ENCODE measurements at regions not wholly inside any gene's neighbourhood (a gene's known extent, or its start where the extent isn't known, plus 50 kb on each side); places are given as distances from the start of the nearest gene placed in this dataset.
"Not testable (repeated sequence)": the region's sequence is repeated elsewhere in the genome, so short reads cannot be mapped to it uniquely, and the experiment has no call there.

GRCh38 chr11:86736291-86737143 lies 63.8 kb upstream of the PRSS23 start:
- H3K27me3 Mint-ChIP-seq: no peaks in the 10 kb centered on the region
- DNase-seq: no peak
- no peak overlapping the region for H3K4me3 Mint-ChIP-seq
- no peak overlapping the region for H3K27ac Mint-ChIP-seq
- CTCF ChIA-PET: no interaction called here
- H3K36me3 Mint-ChIP-seq: no peaks in the 10 kb centered on the region
- H3K4me1 Mint-ChIP-seq: no peaks in the 10 kb centered on the region
- no peaks in the 10 kb centered on the region for H3K9me3 Mint-ChIP-seq

GRCh38 chr11:86735451-86736290 lies 63.3 kb upstream of the ME3 start:
- Mint-ChIP-seq H3K36me3 (no peaks in the 10 kb centered on the region), H3K4me3 (no peak overlapping the region), H3K9me3 (no peaks in the 10 kb centered on the region), H3K4me1 (no peaks in the 10 kb centered on the region), H3K27me3 (no peaks in the 10 kb centered on the region), H3K27ac (no peak overlapping the region)
- CTCF ChIA-PET: no interaction called here
- no peak for DNase-seq

- H3K4me1 Mint-ChIP-seq, DNase-seq, CTCF ChIA-PET, H3K27ac Mint-ChIP-seq, H3K4me3 Mint-ChIP-seq, H3K27me3 Mint-ChIP-seq, H3K9me3 Mint-ChIP-seq, H3K36me3 Mint-ChIP-seq: not testable (repeated sequence)
Measured at GRCh38 chr11:86732739-86733138, 60.3 kb upstream of the ME3 start.

- H3K27me3 Mint-ChIP-seq, H3K27ac Mint-ChIP-seq, CTCF ChIA-PET, DNase-seq, H3K4me3 Mint-ChIP-seq, H3K9me3 Mint-ChIP-seq, H3K36me3 Mint-ChIP-seq, H3K4me1 Mint-ChIP-seq: not testable (repeated sequence)
Measured at GRCh38 chr11:86732286-86732685, 59.9 kb upstream of the ME3 start.

- H3K27me3 Mint-ChIP-seq, H3K4me1 Mint-ChIP-seq, H3K9me3 Mint-ChIP-seq, CTCF ChIA-PET, H3K27ac Mint-ChIP-seq, DNase-seq, H3K36me3 Mint-ChIP-seq, H3K4me3 Mint-ChIP-seq: not testable (repeated sequence)
Measured at GRCh38 chr11:86729576-86729975, 57.2 kb upstream of the ME3 start.

GRCh38 chr11:86728562-86728961 lies 56.1 kb upstream of the ME3 start:
- H3K4me3 Mint-ChIP-seq: no peak overlapping the region
- no peaks in the 10 kb centered on the region for H3K4me1 Mint-ChIP-seq
- no peak overlapping the region for H3K27ac Mint-ChIP-seq
- no peaks in the 10 kb centered on the region for H3K9me3 Mint-ChIP-seq
- DNase-seq: no peak
- no peaks in the 10 kb centered on the region for H3K27me3 Mint-ChIP-seq
- H3K36me3 Mint-ChIP-seq: no peaks in the 10 kb centered on the region
- CTCF ChIA-PET: no interaction called here

GRCh38 chr11:86726770-86727504 lies 54.5 kb upstream of the ME3 start:
- no peaks in the 10 kb centered on the region for H3K4me1 Mint-ChIP-seq
- H3K4me3 Mint-ChIP-seq: no peak overlapping the region
- H3K27me3 Mint-ChIP-seq: no peaks in the 10 kb centered on the region
- no peak for DNase-seq
- H3K9me3 Mint-ChIP-seq: no peaks in the 10 kb centered on the region
- CTCF ChIA-PET: interaction anchor here (0.6 kb wide), 1 partner anchor 194 kb away, joined by 4 read pairs; no protein-coding TSS in a partner anchor
- H3K36me3 Mint-ChIP-seq: no peaks in the 10 kb centered on the region
- H3K27ac Mint-ChIP-seq: no peak overlapping the region

GRCh38 chr11:86726118-86726753 lies 53.8 kb upstream of the ME3 start:
- CTCF ChIA-PET: no interaction called here
- Mint-ChIP-seq H3K4me3 (no peak overlapping the region), H3K36me3 (no peaks in the 10 kb centered on the region), H3K27ac (no peak overlapping the region), H3K4me1 (no peaks in the 10 kb centered on the region), H3K27me3 (peaks cover 4% of the 10 kb centered on the region), H3K9me3 (no peaks in the 10 kb centered on the region)
- no peak for DNase-seq

GRCh38 chr11:86724137-86724536 lies 51.7 kb upstream of the ME3 start:
- CTCF ChIA-PET: no interaction called here

GRCh38 chr11:86723281-86723680 lies 50.9 kb upstream of the ME3 start:
- Mint-ChIP-seq H3K4me1 (no peaks in the 10 kb centered on the region), H3K36me3 (no peaks in the 10 kb centered on the region), H3K9me3 (no peaks in the 10 kb centered on the region), H3K4me3 (no peak overlapping the region), H3K27ac (no peak overlapping the region), H3K27me3 (peaks cover 4% of the 10 kb centered on the region)
- CTCF ChIA-PET: no interaction called here
- DNase-seq: no peak

More at GRCh38 chr11:86724137-86724536, 51.7 kb upstream of the ME3 start:
- Mint-ChIP-seq H3K27me3 (peaks cover 4% of the 10 kb centered on the region), H3K9me3 (no peaks in the 10 kb centered on the region), H3K36me3 (no peaks in the 10 kb centered on the region), H3K4me1 (no peaks in the 10 kb centered on the region), H3K4me3 (no peak overlapping the region), H3K27ac (no peak overlapping the region)
- DNase-seq: no peak

GRCh38 chr11:86722748-86723147 lies 50.3 kb upstream of the ME3 start:
- Mint-ChIP-seq H3K27me3 (peaks cover 4% of the 10 kb centered on the region), H3K4me3 (no peak overlapping the region), H3K36me3 (no peaks in the 10 kb centered on the region), H3K27ac (no peak overlapping the region), H3K4me1 (no peaks in the 10 kb centered on the region), H3K9me3 (no peaks in the 10 kb centered on the region)
- no peak for DNase-seq
- CTCF ChIA-PET: no interaction called here
